ENCODE measurements at regions not wholly inside any gene's neighbourhood (a gene's known extent, or its start where the extent isn't known, plus 50 kb on each side); places are given as distances from the start of the nearest gene placed in this dataset.

GRCh38 chr12:125311050-125311449, 245.8 kb downstream of the AACS start:
- TF ChIP-seq EZH2 (IDR thresholded peaks at IDR 0.05; ENCODE audit: insufficient read depth, poor library complexity, severe bottlenecking), result no peak
- no peak for TF ChIP-seq EZH2phosphoT487 (IDR thresholded peaks at IDR 0.05; ENCODE audit: insufficient read depth, low read depth)

Measured in GM23248 (cell line).